ENCODE measurements at regions not wholly inside any gene's neighbourhood (a gene's known extent, or its start where the extent isn't known, plus 50 kb on each side); places are given as distances from the start of the nearest gene placed in this dataset.

DNA sequence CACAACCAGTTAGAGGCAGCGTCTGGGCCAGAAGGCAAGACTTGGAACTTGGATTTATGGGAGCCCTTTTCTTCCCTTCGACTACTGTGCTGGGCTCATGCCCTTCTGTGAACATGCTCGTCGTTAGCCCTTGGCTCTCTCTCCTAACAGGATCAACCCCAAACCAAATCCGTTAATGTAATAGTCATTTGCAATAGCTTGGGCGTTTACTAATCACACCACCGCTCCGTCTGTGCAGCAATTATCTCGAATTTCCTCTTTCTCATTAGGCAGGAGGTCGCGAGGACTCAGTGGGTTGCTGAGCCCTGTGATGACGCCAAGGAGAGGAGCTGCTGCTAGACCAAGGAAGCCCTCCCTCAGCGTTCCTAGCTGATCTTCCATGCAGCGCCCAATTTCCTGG lies 114.7 kb downstream of the ENGASE start:
- TF ChIP-seq, protein P1, sequence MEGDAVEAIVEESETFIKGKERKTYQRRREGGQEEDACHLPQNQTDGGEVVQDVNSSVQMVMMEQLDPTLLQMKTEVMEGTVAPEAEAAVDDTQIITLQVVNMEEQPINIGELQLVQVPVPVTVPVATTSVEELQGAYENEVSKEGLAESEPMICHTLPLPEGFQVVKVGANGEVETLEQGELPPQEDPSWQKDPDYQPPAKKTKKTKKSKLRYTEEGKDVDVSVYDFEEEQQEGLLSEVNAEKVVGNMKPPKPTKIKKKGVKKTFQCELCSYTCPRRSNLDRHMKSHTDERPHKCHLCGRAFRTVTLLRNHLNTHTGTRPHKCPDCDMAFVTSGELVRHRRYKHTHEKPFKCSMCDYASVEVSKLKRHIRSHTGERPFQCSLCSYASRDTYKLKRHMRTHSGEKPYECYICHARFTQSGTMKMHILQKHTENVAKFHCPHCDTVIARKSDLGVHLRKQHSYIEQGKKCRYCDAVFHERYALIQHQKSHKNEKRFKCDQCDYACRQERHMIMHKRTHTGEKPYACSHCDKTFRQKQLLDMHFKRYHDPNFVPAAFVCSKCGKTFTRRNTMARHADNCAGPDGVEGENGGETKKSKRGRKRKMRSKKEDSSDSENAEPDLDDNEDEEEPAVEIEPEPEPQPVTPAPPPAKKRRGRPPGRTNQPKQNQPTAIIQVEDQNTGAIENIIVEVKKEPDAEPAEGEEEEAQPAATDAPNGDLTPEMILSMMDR (IDR thresholded peaks at IDR 0.05; ENCODE audit: borderline replicate concordance, extremely low read depth, low read length, poor library complexity, severe bottlenecking) = no peak
- TF ChIP-seq EZH2 (IDR thresholded peaks at IDR 0.05; ENCODE audit: borderline replicate concordance, low read depth, low read length, severe bottlenecking) = no peak

Data from DND-41 (cell line).